SU-DHL-6 (cell line): ENCODE measurements at regions not wholly inside any gene's neighbourhood (a gene's known extent, or its start where the extent isn't known, plus 50 kb on each side); places are given as distances from the start of the nearest gene placed in this dataset.

Experiments
- H2AFZ ChIP-seq: fragments of 200-600 bp; sonication (generic); 2 replicates; pipeline ENCODE4 v1.6.1; 2014; ENCODE audit warnings: low read depth, mild to moderate bottlenecking, moderate library complexity, mixed read lengths, antibody characterized with exemption, low read length; ENCODE audit not compliant: severe bottlenecking
- H3F3A ChIP-seq: fragments of 200-600 bp; shearing (Covaris generic); 2 replicates; pipeline ENCODE4 v1.6.0; 2016; ENCODE audit warnings: antibody characterized with exemption, mild to moderate bottlenecking; ENCODE audit not compliant: insufficient read depth
- H3K27ac ChIP-seq: fragments of 200-600 bp; sonication (generic); 2 replicates; pipeline ENCODE4 v1.5.1; 2016; ENCODE audit warnings: low read depth, mild to moderate bottlenecking, low read length, moderate library complexity, mixed read lengths
- H3K27me3 ChIP-seq: fragments of 200-600 bp; sonication (generic), shearing (Covaris generic); 2 replicates; pipeline ENCODE4 v1.6.0; 2014; ENCODE audit warnings: mild to moderate bottlenecking, low read length
- H3K36me3 ChIP-seq: fragments of 200-600 bp; sonication (generic); 2 replicates; pipeline ENCODE4 v1.6.1; 2014; ENCODE audit warnings: mild to moderate bottlenecking, low read length, mixed read lengths
- H3K4me2 ChIP-seq: fragments of 300-600, 200-600 bp; shearing (Covaris generic), sonication (generic); 2 replicates; pipeline ENCODE4 v1.6.0; 2014; ENCODE audit warnings: low read length, low read depth, mild to moderate bottlenecking; ENCODE audit not compliant: poor library complexity, severe bottlenecking
- H3K4me3 ChIP-seq: fragments of 200-600 bp; sonication (generic); 2 replicates; pipeline ENCODE4 v1.5.1; 2014; ENCODE audit warnings: antibody characterized with exemption, low read length, mild to moderate bottlenecking, mixed read lengths; ENCODE audit not compliant: insufficient read depth, poor library complexity, severe bottlenecking
- H3K79me2 ChIP-seq: fragments of 200-600 bp; sonication (generic); 2 replicates; pipeline ENCODE4 v1.6.1; 2014; ENCODE audit warnings: mild to moderate bottlenecking, low read length, moderate library complexity; ENCODE audit not compliant: insufficient read depth
- H3K9ac ChIP-seq: fragments of 200-600 bp; sonication (generic); 2 replicates; pipeline ENCODE4 v1.7.0; 2014; ENCODE audit warnings: mild to moderate bottlenecking, low read length
- H3K9me2 ChIP-seq: fragments of 200-600 bp; sonication (generic); replicated peaks from 2 replicates; pipeline ENCODE4 v1.6.1; 2014; ENCODE audit warnings: low read length; ENCODE audit not compliant: insufficient read depth
- H3K9me3 ChIP-seq: fragments of 200-600 bp; sonication (generic); 2 replicates; pipeline ENCODE4 v1.6.1; 2014; ENCODE audit warnings: low read length, mixed read lengths; ENCODE audit not compliant: insufficient read depth
- H4K20me1 ChIP-seq: fragments of 200-600 bp; sonication (generic); 2 replicates; pipeline ENCODE4 v1.6.1; 2014; ENCODE audit warnings: low read depth, mild to moderate bottlenecking, antibody characterized with exemption, low read length, moderate library complexity, mixed read lengths
- CTCF ChIP-seq: fragments of 200-600 bp; sonication (generic); IDR thresholded peaks from one replicate; pipeline ENCODE4 v1.5.1; 2017; ENCODE audit warnings: antibody characterized with exemption, mild to moderate bottlenecking, low read length, moderate library complexity; ENCODE audit not compliant: insufficient read depth, poor library complexity, severe bottlenecking
- EZH2phosphoT487 ChIP-seq: fragments of 200-600 bp; sonication (generic), shearing (Covaris generic); conservative IDR thresholded peaks from 2 replicates; pipeline ENCODE4 v1.6.1; 2018; ENCODE audit warnings: mild to moderate bottlenecking, antibody characterized with exemption, low read length, moderate library complexity, mixed read lengths

DNA sequence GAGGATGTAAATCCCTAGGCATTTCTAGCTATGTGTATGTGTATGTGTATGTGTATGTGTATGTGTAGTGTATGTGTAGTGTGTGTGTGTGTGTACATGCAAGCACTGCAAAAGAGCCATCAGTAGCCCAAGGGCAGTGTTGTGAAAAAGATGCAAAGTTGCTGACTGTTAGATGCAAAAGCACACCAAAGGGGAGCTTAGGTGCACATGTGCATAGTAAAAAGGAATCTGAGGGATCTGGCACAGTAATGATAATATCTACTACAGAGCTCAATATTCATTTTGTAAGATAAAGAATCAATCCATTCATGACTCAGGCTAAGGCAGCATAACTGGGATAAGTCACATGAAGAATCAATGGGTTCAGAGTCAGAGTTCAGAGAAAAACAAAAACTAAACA, 80.2 kb downstream of the TMEM47 start:
- Histone ChIP-seq H3K4me3 (no peak overlapping the region), H3F3A (no peaks in the 10 kb centered on the region), H2AFZ (no peak overlapping the region), H3K4me2 (no peak overlapping the region), H3K9me2 (no peaks in the 10 kb centered on the region), H4K20me1 (no peaks in the 10 kb centered on the region), H3K9me3 (no peaks in the 10 kb centered on the region), H3K79me2 (no peaks in the 10 kb centered on the region), H3K27me3 (no peaks in the 10 kb centered on the region), H3K9ac (no peak overlapping the region), H3K27ac (no peak overlapping the region), H3K36me3 (no peaks in the 10 kb centered on the region)
- TF ChIP-seq EZH2phosphoT487 (no peak), CTCF (no peak)

GRCh38 chrX:34565981-34566380, 91.1 kb downstream of the TMEM47 start:
- H3K9ac ChIP-seq, result no peak overlapping the region
- H3K79me2 ChIP-seq, result no peaks in the 10 kb centered on the region
- H3K4me2 ChIP-seq, result no peak overlapping the region
- H3K9me3 ChIP-seq, result no peaks in the 10 kb centered on the region
- H3K27me3 ChIP-seq, result no peaks in the 10 kb centered on the region
- no peak overlapping the region for H3K27ac ChIP-seq
- H3K36me3 ChIP-seq, result no peaks in the 10 kb centered on the region
- H4K20me1 ChIP-seq, result no peaks in the 10 kb centered on the region
- no peaks in the 10 kb centered on the region for H3F3A ChIP-seq
- no peaks in the 10 kb centered on the region for H3K9me2 ChIP-seq
- no peak overlapping the region for H2AFZ ChIP-seq
- no peak overlapping the region for H3K4me3 ChIP-seq
- TF ChIP-seq CTCF, result no peak
- no peak for TF ChIP-seq EZH2phosphoT487

GRCh38 chrX:34563804-34564203, 93.3 kb downstream of the TMEM47 start:
- TF ChIP-seq EZH2phosphoT487, result no peak
- TF ChIP-seq CTCF, result no peak
- Histone ChIP-seq H2AFZ (no peak overlapping the region), H3K9me2 (no peaks in the 10 kb centered on the region), H3K36me3 (no peaks in the 10 kb centered on the region), H3K4me3 (no peak overlapping the region), H3K79me2 (no peaks in the 10 kb centered on the region), H4K20me1 (no peaks in the 10 kb centered on the region), H3K9me3 (no peaks in the 10 kb centered on the region), H3K27me3 (no peaks in the 10 kb centered on the region), H3K4me2 (no peak overlapping the region), H3K27ac (no peak overlapping the region), H3F3A (no peaks in the 10 kb centered on the region), H3K9ac (no peak overlapping the region)

- Histone ChIP-seq H3K9me2 (no peaks in the 10 kb centered on the region), H2AFZ (no peak overlapping the region), H3K9ac (no peak overlapping the region), H3K4me2 (no peak overlapping the region), H3K36me3 (no peaks in the 10 kb centered on the region), H3K27me3 (no peaks in the 10 kb centered on the region), H4K20me1 (no peaks in the 10 kb centered on the region), H3K79me2 (no peaks in the 10 kb centered on the region), H3K9me3 (no peaks in the 10 kb centered on the region), H3K27ac (no peak overlapping the region), H3K4me3 (no peak overlapping the region), H3F3A (no peaks in the 10 kb centered on the region)
- no peak for TF ChIP-seq CTCF
- TF ChIP-seq EZH2phosphoT487, result no peak
Measured at GRCh38 chrX:34563061-34563460, 94.0 kb downstream of the TMEM47 start.
